ENCODE measurements at regions not wholly inside any gene's neighbourhood (a gene's known extent, or its start where the extent isn't known, plus 50 kb on each side); places are given as distances from the start of the nearest gene placed in this dataset.

- TF ChIP-seq ZNF784 (CRISPR knock-in tag; IDR thresholded peaks at IDR 0.05; ENCODE audit: borderline replicate concordance) = no peak
Observed at GRCh38 chr1:166258017-166258416, 91.2 kb upstream of the FAM78B start (continued).

- no peak for FAIRE-seq
- 0% methylated on average over 3 of the region's 3 CpGs for WGBS (ENCODE audit: low lambda C conversion rate)
Observed at GRCh38 chr1:166261511-166261910, 94.7 kb upstream of the FAM78B start.

More at GRCh38 chr1:166261511-166261910, 94.7 kb upstream of the FAM78B start:
- Histone ChIP-seq H2AFZ (ENCODE audit: low read length) (no peak overlapping the region), H3K4me2 (ENCODE audit: low read depth, low read length) (no peak overlapping the region), H3K4me1 (ENCODE audit: insufficient read depth, low read length) (no peaks in the 10 kb centered on the region), H3K9me3 (ENCODE audit: low read length) (no peaks in the 10 kb centered on the region), H3K4me3 (replicated peaks in 1 of 3; ENCODE audit: insufficient read depth in 1 of 3, low read depth in 2 of 3, low read length in 3 of 3) (no peak overlapping the region), H3K36me3 (replicated peaks in 1 of 2; ENCODE audit: control insufficient read depth in 1 of 2, insufficient read depth in 2 of 2, low read length in 2 of 2) (no peaks in the 10 kb centered on the region), H3K79me2 (ENCODE audit: insufficient read depth, low read length) (no peaks in the 10 kb centered on the region), H3K27me3 (ENCODE audit: control insufficient read depth in 1 of 2, insufficient read depth in 2 of 2, low read length in 2 of 2) (no peaks in the 10 kb centered on the region; a peak in 1 of 5 replicates), H3K27ac (ENCODE audit: extremely low read length, insufficient read depth, low read length) (no peak overlapping the region), H4K20me1 (ENCODE audit: insufficient read depth, low read length) (no peaks in the 10 kb centered on the region), H3K9ac (ENCODE audit: insufficient read depth, low read depth, low read length) (no peak overlapping the region)
- no TSS peak for BruUV-seq (replicated peaks)
- intact Hi-C loops (cut with micrococcal nuclease; ENCODE audit: unreplicated experiment) (no loop called here), in situ Hi-C loops (cut with HindIII; ENCODE audit: extremely low pct_ligation_motif_present, low pct_unique_long_range_greater_than_20kb) (no loop called here)
- TF ChIP-seq ZNF615 (CRISPR knock-in tag; IDR thresholded peaks at IDR 0.05; ENCODE audit: borderline replicate concordance) (no peak), PHF20 (CRISPR knock-in tag; IDR thresholded peaks at IDR 0.05) (no peak), U2AF1 (optimal IDR thresholded peaks at IDR 0.05; ENCODE audit: low read depth, low read length) (no peak), NFYB (CRISPR knock-in tag; IDR thresholded peaks at IDR 0.05) (no peak), MAFF (IDR thresholded peaks at IDR 0.05; ENCODE audit: low read depth, low read length) (no peak), NRL (CRISPR knock-in tag; IDR thresholded peaks at IDR 0.05; ENCODE audit: borderline replicate concordance) (no peak), ZNF276 (CRISPR knock-in tag; IDR thresholded peaks at IDR 0.05; ENCODE audit: low read depth) (no peak)
- DNase-seq (ENCODE audit: low spot score) (no peak), ATAC-seq (no peak)
- ChIA-PET POLR2A (no interaction called here), CTCF (ENCODE audit: low intra/inter-chr PET ratio, low total read pairs) (no interaction called here)

Data from HepG2 (cell line).